GM23338 (cell line): ENCODE measurements at regions not wholly inside any gene's neighbourhood (a gene's known extent, or its start where the extent isn't known, plus 50 kb on each side); places are given as distances from the start of the nearest gene placed in this dataset.
"Not testable (repeated sequence)": the region's sequence is repeated elsewhere in the genome, so short reads cannot be mapped to it uniquely, and the experiment has no call there.

Source experiments
- ATAC-seq: fragments of 200-7000 bp; cut with Tn5 transposase; 3 replicates; pipeline ENCODE4 v1.9.1; 2020
- DNase-seq: peaks from one replicate; pipeline ENCODE4 v3.0.0-alpha.2; 2015; ENCODE audit warnings: low spot score
- H2AFZ ChIP-seq: fragments of 200-600 bp; sonication (generic); 2 replicates; pipeline ENCODE4 v1.8.0; 2016; ENCODE audit warnings: antibody characterized with exemption, mild to moderate bottlenecking, moderate library complexity
- H3F3A ChIP-seq: fragments of 200-600 bp; sonication (generic); replicated peaks from 2 replicates; pipeline ENCODE4 v1.8.0; 2017; ENCODE audit warnings: antibody characterized with exemption, mixed run types, low read depth
- H3K27ac ChIP-seq: fragments of 200-600 bp; sonication (generic); 2 replicates; pipeline ENCODE4 v1.6.1; 2016; ENCODE audit warnings: low read depth
- H3K27me3 ChIP-seq: fragments of 200-600 bp; sonication (generic); 2 replicates; pipeline ENCODE4 v1.8.0; 2016; ENCODE audit warnings: mild to moderate bottlenecking, mixed run types, moderate library complexity; ENCODE audit not compliant: insufficient read depth
- H3K36me3 ChIP-seq: fragments of 200-600 bp; sonication (generic); 2 replicates; pipeline ENCODE4 v1.8.0; 2016; ENCODE audit warnings: mild to moderate bottlenecking; ENCODE audit not compliant: insufficient read depth
- H3K4me1 ChIP-seq: fragments of 200-600 bp; sonication (generic); 2 replicates; pipeline ENCODE4 v1.8.0; 2016; ENCODE audit warnings: mild to moderate bottlenecking, moderate library complexity; ENCODE audit not compliant: insufficient read depth
- H3K4me2 ChIP-seq: fragments of 200-600 bp; sonication (generic); 2 replicates; pipeline ENCODE4 v1.7.1; 2017; ENCODE audit warnings: mixed run types
- H3K4me3 ChIP-seq: fragments of 200-600 bp; sonication (generic); 2 replicates; pipeline ENCODE4 v1.6.1; 2016; ENCODE audit warnings: mixed run types
- H3K79me2 ChIP-seq: fragments of 200-600 bp; sonication (generic); replicated peaks from 2 replicates; pipeline ENCODE4 v1.8.0; 2017; ENCODE audit warnings: mild to moderate bottlenecking; ENCODE audit not compliant: insufficient read depth
- H3K9me2 ChIP-seq: fragments of 200-600 bp; sonication (generic); 2 replicates; pipeline ENCODE4 v1.8.0; 2017; ENCODE audit not compliant: insufficient read depth
- H4K20me1 ChIP-seq: fragments of 200-600 bp; sonication (generic); replicated peaks from 2 replicates; pipeline ENCODE4 v1.8.0; 2017; ENCODE audit warnings: mild to moderate bottlenecking; ENCODE audit not compliant: insufficient read depth
- H3K27ac Mint-ChIP-seq: 2 replicates; pipeline ENCODE4 v1.8.0; 2020; ENCODE audit warnings: inconsistent platforms, mild to moderate bottlenecking, moderate library complexity, mixed read lengths
- H3K27me3 Mint-ChIP-seq: 3 replicates; pipeline ENCODE4 v1.8.0; 2022; ENCODE audit warnings: low read depth, mild to moderate bottlenecking, moderate library complexity, mixed read lengths, inconsistent platforms; ENCODE audit not compliant: insufficient read depth, poor library complexity
- H3K36me3 Mint-ChIP-seq: 3 replicates; pipeline ENCODE4 v1.8.0; 2021; ENCODE audit warnings: low read depth, mild to moderate bottlenecking, inconsistent platforms, moderate library complexity, mixed read lengths
- H3K4me1 Mint-ChIP-seq: 3 replicates; pipeline ENCODE4 v1.8.0; 2020; ENCODE audit warnings: mild to moderate bottlenecking, inconsistent platforms, mixed read lengths
- H3K4me3 Mint-ChIP-seq: 3 replicates; pipeline ENCODE4 v1.8.0; 2021; ENCODE audit warnings: moderate library complexity, mild to moderate bottlenecking, inconsistent platforms, mixed read lengths
- H3K9me3 Mint-ChIP-seq: 3 replicates; pipeline ENCODE4 v1.8.0; 2020; ENCODE audit warnings: moderate library complexity, mild to moderate bottlenecking, inconsistent platforms, mixed read lengths

GRCh38 chr15:84393386-84393936 lies 157.9 kb downstream of the GOLGA6L4 start:
- not testable (repeated sequence) for H3K4me1 Mint-ChIP-seq, H4K20me1 ChIP-seq, H3K36me3 Mint-ChIP-seq, H3K4me3 Mint-ChIP-seq, H3K4me3 ChIP-seq, H3K27me3 ChIP-seq, H3F3A ChIP-seq, ATAC-seq, H3K4me2 ChIP-seq, H2AFZ ChIP-seq, H3K79me2 ChIP-seq, H3K9me2 ChIP-seq, H3K9me3 Mint-ChIP-seq, DNase-seq, H3K27ac ChIP-seq, H3K36me3 ChIP-seq, H3K4me1 ChIP-seq, H3K27ac Mint-ChIP-seq
- peaks cover 23% of the 10 kb centered on the region for H3K27me3 Mint-ChIP-seq

- H3K4me3 Mint-ChIP-seq, H3K36me3 ChIP-seq, H3K27me3 ChIP-seq, H4K20me1 ChIP-seq, ATAC-seq, H3K4me1 ChIP-seq, H3K27ac Mint-ChIP-seq, H3K9me3 Mint-ChIP-seq, H3K4me2 ChIP-seq, H3K27ac ChIP-seq, H3K4me3 ChIP-seq, H3K36me3 Mint-ChIP-seq, H3K9me2 ChIP-seq, H2AFZ ChIP-seq, DNase-seq, H3F3A ChIP-seq, H3K4me1 Mint-ChIP-seq, H3K79me2 ChIP-seq: not testable (repeated sequence)
- peaks cover 23% of the 10 kb centered on the region for H3K27me3 Mint-ChIP-seq
Observed at GRCh38 chr15:84393966-84394365, 158.4 kb downstream of the GOLGA6L4 start.

DNA sequence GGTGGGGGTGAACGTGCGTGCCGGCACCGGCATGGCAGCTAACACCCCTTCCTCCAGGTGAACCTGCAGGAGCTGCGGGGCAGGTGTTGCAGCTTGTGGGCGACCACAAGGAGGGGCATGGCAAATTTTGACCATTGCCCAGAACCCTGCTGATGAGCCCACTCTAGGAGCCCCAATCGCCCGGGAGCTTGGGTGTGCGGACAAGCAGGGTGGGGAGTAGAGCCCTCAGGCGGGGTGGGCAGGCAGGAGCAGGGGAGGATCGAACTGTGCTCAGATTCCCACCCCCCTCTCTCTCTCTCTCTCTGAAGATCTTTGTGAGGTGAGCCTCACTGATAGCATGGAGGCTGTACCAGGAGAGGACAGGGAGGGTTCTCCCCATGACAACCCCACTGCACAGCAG lies 159.8 kb downstream of the GOLGA6L4 start:
- H3K36me3 ChIP-seq, H4K20me1 ChIP-seq, H3K4me1 ChIP-seq, H3K27ac Mint-ChIP-seq, H2AFZ ChIP-seq, H3K27me3 ChIP-seq, H3K4me2 ChIP-seq, H3K36me3 Mint-ChIP-seq, H3K9me3 Mint-ChIP-seq, H3K9me2 ChIP-seq, ATAC-seq, H3K27ac ChIP-seq, H3F3A ChIP-seq, H3K4me3 ChIP-seq, DNase-seq, H3K79me2 ChIP-seq, H3K4me1 Mint-ChIP-seq, H3K4me3 Mint-ChIP-seq: not testable (repeated sequence)
- peaks cover 22% of the 10 kb centered on the region for H3K27me3 Mint-ChIP-seq

GRCh38 chr15:84395881-84396280 lies 160.3 kb downstream of the GOLGA6L4 start:
- not testable (repeated sequence) for H3K27me3 ChIP-seq, H3K9me2 ChIP-seq, H3K4me2 ChIP-seq, H3K4me1 ChIP-seq, H3K4me3 ChIP-seq, H3K36me3 Mint-ChIP-seq, H3K36me3 ChIP-seq, H3K4me3 Mint-ChIP-seq, H3K27ac ChIP-seq, H3K79me2 ChIP-seq, ATAC-seq, DNase-seq, H2AFZ ChIP-seq, H3K27ac Mint-ChIP-seq, H4K20me1 ChIP-seq, H3K9me3 Mint-ChIP-seq, H3F3A ChIP-seq, H3K4me1 Mint-ChIP-seq
- H3K27me3 Mint-ChIP-seq = peaks cover 22% of the 10 kb centered on the region

- not testable (repeated sequence) for H3K27ac ChIP-seq, H3K27ac Mint-ChIP-seq, DNase-seq, H2AFZ ChIP-seq, H3K79me2 ChIP-seq, H3F3A ChIP-seq, H3K9me2 ChIP-seq, H3K4me3 ChIP-seq, H3K4me1 ChIP-seq, H3K9me3 Mint-ChIP-seq, H4K20me1 ChIP-seq, H3K36me3 ChIP-seq, H3K4me1 Mint-ChIP-seq, ATAC-seq, H3K27me3 ChIP-seq, H3K4me2 ChIP-seq, H3K36me3 Mint-ChIP-seq, H3K4me3 Mint-ChIP-seq
- H3K27me3 Mint-ChIP-seq = peaks cover 17% of the 10 kb centered on the region
Observed at GRCh38 chr15:84397066-84397465, 161.5 kb downstream of the GOLGA6L4 start.

GRCh38 chr15:84398087-84398486 lies 162.5 kb downstream of the GOLGA6L4 start:
- DNase-seq, ATAC-seq, H3K4me3 Mint-ChIP-seq, H3K27me3 ChIP-seq, H3K4me1 Mint-ChIP-seq, H3K4me1 ChIP-seq, H4K20me1 ChIP-seq, H2AFZ ChIP-seq, H3K27ac ChIP-seq, H3K36me3 ChIP-seq, H3K4me3 ChIP-seq, H3K36me3 Mint-ChIP-seq, H3K27ac Mint-ChIP-seq, H3K9me2 ChIP-seq, H3F3A ChIP-seq, H3K9me3 Mint-ChIP-seq, H3K4me2 ChIP-seq, H3K79me2 ChIP-seq: not testable (repeated sequence)
- peaks cover 13% of the 10 kb centered on the region for H3K27me3 Mint-ChIP-seq
